NCI-H2196 (cell line): ENCODE measurements at regions not wholly inside any gene's neighbourhood (a gene's known extent, or its start where the extent isn't known, plus 50 kb on each side); places are given as distances from the start of the nearest gene placed in this dataset.
A peak's percentile ranks its signal among the peaks of the same experiment; 100 is the strongest.
"Not testable (repeated sequence)": the region's sequence is repeated elsewhere in the genome, so short reads cannot be mapped to it uniquely, and the experiment has no call there.

ENCODE experiments used
- DNase-seq: peaks from one replicate; lab custom pipeline; 2025; ENCODE audit not compliant: unreplicated experiment; lab: John Stamatoyannopoulos, UW

DNA sequence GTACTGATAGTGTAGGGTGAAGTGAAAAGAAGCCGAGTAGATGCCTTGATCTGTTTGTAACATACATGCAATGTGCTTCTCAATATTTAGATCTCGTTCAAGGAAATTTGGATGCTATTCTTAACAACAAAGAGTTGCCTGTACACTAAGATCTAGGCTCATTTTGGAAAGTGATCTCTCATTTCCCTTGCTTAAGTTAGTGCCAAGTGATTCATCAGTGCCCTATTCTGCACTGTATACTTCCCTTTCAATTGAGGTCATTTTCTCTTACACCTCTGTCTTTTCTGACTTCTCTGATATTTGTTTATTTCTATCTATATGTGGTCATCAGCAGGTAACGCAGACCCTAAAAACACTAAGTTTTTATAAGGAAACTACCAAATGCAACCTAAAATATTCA is 528.6 kb upstream of the PTPRD start:
- no peak for DNase-seq

DNA sequence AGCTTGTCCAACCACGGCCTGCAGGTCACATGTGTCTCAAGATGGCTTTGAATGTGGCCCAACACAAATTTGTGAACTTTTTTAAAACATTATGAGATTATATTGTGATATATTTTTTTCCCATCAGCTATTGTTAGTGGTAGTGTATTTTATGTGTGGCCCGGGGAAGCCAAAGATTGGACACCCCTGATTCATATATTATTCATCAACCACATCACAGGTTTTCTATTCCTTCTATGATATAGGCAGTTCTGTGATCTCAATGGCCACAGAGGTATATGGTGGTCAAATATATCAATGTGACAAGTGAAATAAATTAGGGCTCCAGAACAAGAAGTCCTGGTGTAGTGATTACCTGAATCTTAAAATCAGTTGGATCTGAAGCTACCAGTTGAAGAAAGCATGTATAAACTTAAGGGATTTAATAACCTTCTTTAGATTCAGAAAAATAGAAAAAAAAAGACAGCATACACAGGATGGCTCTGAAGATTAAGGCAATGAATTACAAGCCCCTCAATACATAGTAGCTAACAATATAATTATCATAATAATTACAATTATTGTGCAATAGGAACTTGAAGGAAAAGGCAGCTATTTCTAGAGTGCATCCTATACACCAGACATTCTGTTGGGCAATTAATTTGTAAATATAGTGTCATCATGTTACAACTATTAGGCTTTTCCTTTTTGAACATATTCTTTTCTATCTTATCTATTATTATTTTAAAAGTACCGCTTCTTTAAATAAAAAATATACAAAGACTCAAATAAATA is 530.4 kb upstream of the PTPRD start:
- DNase-seq: no peak

DNA sequence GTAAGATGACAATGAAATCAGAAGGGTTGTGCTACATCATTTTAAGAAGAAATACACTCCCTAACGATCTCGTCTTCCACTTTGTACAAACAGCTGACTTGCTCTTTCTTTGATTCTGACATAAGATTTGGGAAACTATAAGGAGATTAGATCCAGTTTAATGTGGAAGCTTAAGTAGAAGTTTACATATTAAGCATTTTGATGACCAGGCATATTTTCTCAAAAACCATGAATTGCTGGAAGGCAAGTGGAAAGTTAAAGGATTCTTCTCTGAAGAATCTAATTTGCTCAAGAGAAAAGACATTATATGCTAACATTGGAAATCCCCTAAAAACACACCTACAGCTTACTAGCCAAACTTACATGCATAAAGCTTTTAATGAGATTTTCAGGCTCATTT is 531.9 kb upstream of the PTPRD start:
- DNase-seq: no peak

DNA sequence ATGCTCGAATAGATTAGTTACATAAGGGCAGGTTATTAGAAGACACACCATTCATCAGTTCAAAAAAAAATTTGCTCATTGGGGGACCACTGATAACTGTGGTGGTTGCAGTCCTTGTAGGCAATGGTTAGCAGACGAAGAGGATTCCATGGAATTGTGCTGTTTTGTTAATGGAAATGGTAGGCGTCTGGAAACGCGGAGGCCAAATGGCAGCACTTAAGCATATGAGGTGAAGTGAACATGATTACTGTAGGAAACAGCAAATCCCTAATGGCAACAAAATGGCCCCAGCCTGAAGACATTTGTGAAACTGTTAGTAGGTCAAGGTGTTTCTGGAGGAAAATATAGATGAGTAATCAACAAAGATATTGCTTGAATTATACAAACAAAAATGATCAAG is 535.4 kb upstream of the PTPRD start:
- DNase-seq: no peak

DNA sequence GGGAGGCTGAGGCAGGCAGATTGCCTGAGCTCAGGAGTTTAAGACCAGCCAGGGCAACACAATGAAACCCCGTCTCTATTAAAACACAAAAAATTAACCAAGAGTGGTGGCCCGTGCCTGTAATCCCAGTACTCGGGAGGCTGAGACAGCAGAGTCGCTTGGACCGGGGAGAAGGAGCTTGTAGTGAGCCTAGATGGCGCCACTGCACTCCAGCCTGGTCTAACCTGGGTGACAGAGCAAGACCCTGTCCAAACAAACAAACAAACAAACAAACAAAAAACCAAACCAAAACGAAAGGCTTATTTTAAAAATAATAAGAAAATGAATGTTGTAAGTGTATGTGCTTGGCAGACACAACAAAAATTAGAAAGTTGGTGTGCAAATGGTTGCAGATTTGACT is 536.3 kb upstream of the PTPRD start:
- DNase-seq: no peak

DNA sequence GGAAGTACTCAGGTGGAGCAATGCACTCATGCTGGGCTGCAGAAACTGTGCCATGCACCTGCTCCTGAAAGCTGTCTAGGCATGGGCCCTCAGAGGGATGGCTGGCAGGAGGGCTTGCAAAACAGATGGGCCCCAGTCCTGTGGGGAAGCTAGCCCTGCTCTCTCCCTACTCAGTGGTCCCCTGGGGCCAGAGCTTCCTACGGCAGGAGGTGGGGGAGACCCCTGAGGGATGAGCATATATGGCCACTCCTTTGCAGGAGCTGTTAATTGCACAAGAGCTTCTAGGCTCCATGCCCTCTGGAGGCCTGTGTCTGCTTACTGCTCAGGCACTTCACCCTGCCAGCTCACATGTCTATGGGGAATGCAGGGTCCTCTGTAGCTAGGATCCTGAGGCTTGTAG is 545.3 kb upstream of the PTPRD start:
- DNase-seq: no peak

DNA sequence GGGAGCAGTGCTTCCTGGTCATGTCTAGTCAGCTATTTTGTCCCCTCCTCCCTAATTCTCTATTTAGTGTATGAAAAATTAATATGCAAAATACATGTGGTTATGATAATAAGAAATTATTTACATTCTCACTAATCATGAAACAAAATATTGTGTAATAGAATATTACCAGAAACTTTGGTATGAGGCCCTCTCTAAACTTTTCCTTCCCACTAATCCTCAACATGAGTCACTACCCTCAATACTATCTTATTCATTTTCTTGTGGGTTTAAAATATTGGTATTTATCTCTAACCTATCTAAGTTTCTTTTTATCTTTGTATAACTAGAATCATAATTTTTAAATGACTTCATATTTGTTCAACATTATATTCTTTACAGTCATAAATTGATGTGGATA is 545.9 kb upstream of the PTPRD start:
- no peak for DNase-seq

DNA sequence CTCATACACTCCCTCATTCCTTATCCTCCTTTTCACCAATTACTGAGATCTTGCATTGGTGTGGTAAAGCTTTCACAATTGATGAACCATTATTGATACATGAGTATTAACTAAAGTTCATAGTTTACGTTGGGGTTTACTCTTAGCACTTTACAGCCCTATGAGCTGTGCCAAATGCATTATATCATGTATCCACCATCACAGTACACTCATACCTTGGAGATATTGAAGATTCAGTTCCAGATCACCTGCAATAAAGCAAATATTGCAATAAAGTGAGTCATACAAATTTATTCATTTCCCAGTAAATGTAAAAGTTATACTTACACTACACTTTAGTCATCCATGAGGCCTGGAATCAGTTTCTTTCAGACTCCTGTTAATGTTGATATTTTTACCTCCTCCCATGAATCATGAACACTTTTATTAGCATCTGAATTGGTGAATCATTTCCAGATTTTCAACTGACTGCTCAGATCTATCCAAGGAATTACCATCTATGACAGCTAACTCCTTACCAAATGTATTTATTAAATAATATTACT is 546.6 kb upstream of the PTPRD start:
- no peak for DNase-seq

DNA sequence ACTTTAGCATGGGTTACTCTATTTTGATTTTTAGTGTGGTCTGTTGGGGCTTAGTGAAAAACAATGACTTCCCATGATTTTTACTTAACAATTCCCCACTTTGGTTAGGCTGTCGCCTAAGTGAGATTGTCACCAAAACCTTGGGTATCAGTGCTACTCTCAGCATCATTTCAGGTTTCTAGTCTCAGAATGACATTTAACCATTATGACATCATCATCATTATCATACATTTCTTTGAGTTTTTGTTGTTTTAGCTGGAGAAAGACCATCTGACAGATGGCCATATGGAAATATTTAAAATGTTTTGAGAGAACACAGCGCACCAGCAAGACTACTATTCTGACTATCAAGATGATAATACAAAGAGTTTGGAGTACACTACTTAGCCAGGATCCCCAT is 551.0 kb upstream of the PTPRD start:
- DNase-seq: no peak

DNA sequence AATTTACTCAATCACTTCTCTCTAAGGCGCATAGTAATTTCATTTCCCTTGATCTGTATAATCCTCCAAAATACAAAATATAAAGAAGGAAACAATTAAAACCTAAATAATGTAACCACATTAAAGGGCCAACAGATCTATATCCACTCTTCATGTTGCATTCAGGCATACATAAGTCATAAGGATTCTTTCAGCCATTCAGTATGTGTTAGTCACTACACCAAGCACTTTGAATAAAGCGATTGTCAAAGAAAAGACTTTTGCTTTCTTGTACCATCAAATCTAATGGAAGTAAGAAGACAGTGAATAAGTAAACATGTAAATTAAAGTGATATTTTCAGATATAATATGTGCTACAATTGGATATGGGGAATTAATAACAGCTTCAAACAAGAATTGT is 569.2 kb upstream of the PTPRD start:
- no peak for DNase-seq

DNA sequence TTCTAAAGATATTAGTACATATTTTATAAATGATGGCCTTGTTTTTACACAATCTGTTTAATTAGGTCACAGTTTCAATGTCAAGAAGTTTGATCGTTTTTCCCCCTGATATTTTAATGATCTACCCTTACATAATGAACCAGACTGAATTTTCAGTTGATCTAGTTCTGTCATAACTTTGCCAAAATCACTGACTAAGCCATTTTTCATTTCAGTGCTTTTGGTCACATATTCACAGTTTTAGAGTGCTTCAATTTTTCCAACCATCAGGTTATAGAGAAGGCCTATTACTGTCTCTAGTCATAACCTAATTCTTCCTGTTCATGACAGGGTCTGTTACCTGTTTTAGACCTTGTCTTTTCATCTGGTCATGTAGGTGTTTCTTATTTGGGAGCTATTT is 577.9 kb upstream of the PTPRD start:
- no peak for DNase-seq

DNA sequence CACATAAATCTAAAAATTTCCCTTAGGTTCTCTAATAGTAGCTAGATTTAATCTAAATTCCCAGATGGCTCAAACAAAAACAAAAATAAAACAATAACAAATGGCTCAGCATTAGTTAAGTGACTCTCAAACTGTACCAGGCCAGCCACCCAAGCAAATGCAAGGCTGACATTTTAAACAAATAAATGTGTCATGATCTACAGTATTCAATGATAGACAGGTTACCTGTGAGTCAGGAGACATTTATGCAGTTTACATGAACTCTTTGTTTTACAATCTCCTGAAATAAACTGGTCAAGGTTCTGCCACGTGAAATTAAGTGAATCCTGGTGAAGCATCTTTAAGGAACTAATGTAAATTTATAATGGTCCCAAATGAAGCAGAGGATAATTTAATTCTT is 580.2 kb upstream of the PTPRD start:
- DNase-seq: no peak

DNA sequence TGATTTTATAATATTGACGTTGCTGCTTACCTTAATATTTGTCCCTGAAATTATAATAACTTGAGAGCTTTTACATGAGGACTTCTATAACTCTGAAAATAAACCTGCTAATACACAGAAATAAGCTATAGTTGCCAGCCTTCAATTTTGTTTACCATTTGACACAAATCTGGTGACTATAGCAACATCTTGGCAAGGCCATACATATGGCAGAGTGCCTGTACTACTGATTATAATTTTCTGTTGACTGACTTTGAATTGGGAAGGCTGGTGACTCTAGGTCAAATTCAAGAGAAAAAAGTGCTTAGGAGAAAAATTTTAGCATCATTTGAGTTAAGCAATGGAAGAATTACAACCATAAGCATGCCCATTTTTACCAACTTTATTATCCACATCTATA is 581.4 kb upstream of the PTPRD start:
- peak; percentile 84 for DNase-seq

DNA sequence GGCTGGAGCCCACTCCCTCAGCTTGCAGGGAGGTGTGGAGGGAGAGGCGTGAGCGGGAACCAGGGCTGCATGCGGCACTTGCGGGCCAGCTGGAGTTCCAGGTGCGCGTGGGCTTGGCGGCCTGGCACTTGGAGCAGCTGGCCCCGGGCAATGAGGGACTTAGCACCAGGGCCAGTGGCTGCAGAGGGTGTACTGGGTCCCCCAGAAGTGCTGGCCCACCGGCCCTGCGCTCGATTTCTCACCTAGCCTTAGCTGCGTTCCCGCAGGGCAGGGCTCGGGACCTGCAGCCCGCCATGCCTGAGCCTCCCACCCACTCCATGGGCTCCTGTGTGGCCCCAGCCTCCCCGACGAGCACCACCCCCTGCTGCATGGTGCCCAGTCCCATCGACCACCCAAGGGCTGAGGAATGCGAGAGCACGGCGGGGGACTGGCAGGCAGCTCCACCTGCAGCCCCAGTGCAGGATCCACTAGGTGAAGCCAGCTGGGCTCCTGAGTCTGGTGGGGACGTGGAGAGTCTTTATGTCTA is 584.1 kb upstream of the PTPRD start:
- DNase-seq: not testable (repeated sequence)

DNA sequence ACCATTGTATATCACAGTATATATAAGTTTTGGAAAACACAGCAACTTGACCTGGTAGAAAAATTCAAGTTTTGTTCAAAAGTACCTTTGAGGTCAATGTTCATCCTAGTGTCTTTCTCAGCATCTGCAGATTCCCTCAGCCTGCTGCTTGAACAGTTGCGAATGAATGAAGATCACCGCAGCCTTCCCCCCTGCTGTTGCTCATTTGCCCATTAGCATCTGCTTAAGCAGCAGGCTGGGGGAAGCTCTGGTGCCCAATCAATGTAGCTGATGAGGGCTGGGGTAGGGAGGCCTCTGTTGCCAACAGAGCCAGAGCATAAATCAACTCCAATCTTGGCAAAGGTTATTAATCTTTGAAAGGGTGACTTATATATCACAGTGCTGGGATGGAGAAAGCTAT is 586.5 kb upstream of the PTPRD start:
- no peak for DNase-seq

DNA sequence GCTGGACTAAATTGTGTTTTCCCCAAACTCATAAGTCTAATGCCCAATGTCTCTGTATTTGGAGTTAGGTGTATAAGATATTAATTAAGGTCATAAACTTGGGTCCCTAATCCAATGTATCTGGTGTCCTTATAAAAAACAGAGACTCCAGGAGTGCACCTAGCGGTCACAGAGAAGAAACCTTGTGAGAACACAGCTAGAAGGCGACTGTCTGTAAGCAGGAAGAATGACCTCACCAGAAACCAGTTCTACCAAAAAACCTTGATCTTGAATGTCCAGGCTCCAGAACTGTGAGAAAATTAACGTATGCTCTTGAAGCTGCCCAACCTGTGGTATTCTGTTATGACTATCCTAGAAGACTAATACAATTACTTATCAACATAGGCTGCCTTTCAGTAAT is 591.7 kb upstream of the PTPRD start:
- DNase-seq: no peak

DNA sequence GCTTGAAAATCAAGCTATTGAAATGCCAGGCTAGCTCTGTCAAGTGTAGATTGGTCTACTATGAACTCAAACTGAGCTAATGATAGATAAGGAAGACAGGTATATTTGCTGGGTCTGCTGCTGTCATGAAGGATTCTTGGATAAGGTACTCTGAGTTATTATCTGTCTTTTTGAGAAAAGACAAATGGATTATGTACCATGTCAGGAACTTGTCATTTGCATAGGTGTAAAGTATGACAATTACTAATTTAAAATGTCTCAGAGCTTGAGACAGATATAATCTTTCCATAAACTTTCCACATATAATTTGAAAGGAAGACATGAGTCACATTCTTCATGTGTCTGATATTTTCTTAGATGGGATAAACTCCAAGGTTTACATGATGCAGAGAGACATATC is 594.1 kb upstream of the PTPRD start:
- no peak for DNase-seq

DNA sequence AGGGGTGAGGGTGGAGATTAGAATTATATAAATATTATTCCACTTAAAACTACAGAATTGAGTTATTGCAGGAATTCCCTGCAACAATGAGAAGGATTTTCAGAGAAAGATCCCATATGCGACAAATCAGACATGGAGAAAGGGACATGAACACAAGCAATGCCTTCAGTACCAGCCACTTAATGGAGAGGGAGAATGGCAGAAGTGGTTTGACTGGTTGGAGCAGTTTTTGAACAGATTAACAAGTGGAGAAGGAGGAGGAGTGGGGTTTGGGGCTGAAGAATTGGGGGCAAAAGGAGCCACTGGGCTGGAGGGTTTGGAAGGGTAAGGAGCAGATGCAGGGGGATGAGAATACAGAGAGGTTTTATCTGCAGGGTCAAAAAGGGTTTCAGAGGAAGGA is 620.9 kb upstream of the PTPRD start:
- no peak for DNase-seq

DNA sequence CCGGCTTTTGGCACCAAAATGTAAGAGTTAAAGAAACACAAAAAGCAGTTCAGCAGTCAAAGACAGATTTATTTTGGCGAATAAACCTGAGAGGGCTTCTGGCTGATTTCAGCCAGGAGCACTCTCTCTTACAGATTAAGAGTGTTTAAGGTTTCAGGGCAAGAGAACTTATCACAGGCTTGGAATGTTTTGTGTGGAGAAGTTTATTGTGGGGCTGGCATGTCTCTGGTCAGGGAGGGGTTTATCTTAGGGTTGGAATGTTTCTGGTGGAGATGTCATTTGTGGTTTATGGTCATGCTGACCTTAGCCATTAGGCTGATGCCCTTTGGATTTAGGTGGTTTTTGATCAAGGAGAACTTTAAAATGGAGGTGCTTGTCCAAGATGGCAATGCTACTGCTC is 622.3 kb upstream of the PTPRD start:
- no peak for DNase-seq

DNA sequence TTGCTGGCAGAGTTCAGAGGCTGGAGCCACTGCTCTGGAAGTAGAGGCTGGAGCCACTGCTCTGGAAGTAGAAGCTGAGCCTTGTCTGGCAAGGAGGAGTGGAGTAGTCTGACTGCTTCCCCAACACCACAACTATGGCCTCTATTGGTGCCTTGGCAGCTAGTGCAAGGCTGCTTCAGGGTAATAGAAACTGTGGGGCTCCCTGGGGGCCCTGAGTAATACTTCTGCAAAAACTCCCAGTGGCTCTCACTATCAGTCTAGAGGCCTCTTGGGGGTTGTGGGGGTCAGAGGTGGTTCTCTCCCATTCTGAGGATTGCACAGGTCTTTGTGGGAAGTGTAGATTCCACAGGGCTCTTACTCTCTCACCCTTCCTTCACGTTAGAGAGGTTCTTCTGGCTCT is 629.0 kb upstream of the PTPRD start:
- DNase-seq: no peak

DNA sequence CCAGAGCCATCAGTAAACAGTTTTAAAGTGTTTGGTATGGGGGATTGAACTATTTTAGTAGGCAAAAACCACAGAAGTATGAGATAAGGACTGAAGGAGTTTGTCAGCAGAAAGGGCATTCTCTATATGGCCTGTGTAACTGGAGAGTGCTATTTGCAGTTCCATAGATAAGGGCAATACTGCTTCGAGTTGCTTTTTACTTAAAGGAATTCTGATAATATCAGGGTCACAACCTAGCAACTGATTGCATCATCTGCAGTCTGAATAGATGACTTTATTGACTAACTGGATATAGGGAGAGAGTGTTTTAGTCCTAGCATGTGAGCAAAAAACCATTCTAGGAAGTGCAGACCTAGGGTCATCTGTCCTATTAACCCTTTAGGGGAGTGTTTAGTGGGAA is 645.2 kb upstream of the PTPRD start:
- no peak for DNase-seq

DNA sequence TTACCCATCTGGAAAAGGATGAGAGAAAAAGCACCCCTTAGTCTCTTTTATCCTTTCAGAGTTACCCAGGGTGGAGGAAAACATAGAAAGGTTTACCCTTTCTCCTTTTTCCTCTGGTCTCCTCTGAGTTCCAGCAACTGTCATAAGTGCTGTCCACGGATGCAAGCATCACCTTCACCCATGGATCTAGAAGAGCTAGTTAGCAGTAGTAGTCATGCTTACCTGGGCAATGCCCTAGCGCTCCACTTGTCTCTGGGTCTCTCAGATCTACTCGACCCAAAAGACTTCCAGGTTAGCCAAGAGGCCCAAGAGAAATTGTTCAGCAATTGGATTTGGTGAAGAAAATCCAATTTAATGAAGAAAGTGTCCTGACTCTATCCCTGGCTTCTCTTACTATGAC is 656.2 kb upstream of the PTPRD start:
- no peak for DNase-seq

DNA sequence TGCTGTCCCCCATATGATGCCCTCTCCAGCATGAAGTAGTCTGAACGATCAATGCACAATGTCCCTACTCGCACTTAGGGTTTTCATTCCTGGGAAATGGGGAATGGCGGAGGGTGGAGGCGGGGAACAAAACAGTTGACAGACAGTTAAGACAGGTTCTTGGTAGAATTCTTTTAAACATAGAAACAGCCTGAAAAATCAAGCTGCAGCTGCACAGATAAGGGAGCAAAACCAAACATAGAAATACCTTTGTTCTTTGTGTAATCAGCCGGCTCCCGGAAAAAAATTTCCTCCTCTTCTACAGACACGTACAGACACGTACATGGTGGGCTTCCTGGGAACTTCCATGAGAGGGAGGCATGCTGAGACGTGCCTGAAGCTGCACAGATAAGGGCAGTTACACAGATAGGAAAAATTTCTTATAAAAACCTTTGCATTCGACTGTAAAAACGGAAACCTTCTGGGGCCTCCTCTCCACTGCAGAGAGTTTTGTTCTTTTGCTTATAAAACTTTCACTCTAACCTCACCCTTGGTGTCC is 662.4 kb upstream of the PTPRD start:
- DNase-seq: no peak
